ENCODE measurements at regions not wholly inside any gene's neighbourhood (a gene's known extent, or its start where the extent isn't known, plus 50 kb on each side); places are given as distances from the start of the nearest gene placed in this dataset.

DNA sequence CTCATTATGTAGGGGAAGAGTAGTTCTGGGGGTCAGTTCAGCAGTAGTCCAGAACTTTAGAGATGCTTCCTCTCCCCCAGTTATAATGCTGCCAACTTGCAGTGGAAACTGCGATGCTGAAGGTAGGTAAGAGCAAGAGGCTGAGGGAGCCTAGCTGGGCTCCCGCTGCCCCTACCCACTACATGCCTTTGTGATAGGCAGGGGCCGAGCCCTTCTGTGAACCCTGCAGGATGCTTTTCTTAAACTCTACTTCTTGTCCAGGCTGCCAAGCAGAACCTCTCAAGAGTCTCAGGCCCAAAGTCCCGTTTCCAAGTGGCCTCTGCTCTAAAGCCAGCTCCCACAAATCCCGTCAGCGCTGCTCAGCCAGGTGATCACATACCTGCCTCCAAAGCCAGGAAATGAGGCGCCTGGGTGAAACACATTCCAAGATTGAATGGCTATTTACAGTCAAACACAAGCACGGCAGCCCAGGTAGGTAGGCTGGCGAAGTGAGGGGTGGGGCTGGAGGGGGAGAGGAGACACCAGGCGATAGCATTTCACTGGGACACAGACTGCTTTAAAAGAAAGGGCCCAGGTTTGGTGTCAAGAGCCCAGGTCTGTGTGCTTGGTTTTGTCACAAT is 150.7 kb downstream of the CD24 start:
- Histone ChIP-seq H3K23ac (ENCODE audit: low read length) (peak overlapping the region; percentile 11), H2BK5ac (ENCODE audit: low read length) (no peak overlapping the region), H3K18ac (ENCODE audit: low read length) (no peak overlapping the region), H3K27me3 (ENCODE audit: insufficient read depth, low read length, poor library complexity) (no peaks in the 10 kb centered on the region), H3K9ac (ENCODE audit: low read length) (no peak overlapping the region), H2AK5ac (ENCODE audit: low read length) (no peak overlapping the region), H4K5ac (ENCODE audit: low read length) (no peak overlapping the region), H3K4me1 (ENCODE audit: control insufficient read depth, low read depth, low read length) (peaks cover 5% of the 10 kb centered on the region), H3K56ac (ENCODE audit: low read length) (peak overlapping the region; percentile 52), H2BK120ac (ENCODE audit: low read depth, low read length) (no peak overlapping the region), H3K4ac (ENCODE audit: low read depth, low read length) (no peak overlapping the region), H4K8ac (ENCODE audit: low read depth, low read length) (no peak overlapping the region), H3K27ac (ENCODE audit: low read depth, low read length) (no peak overlapping the region), H3K36me3 (ENCODE audit: control insufficient read depth, insufficient read depth, low read length) (no peaks in the 10 kb centered on the region), H3K4me3 (ENCODE audit: low read length) (no peak overlapping the region), H2BK15ac (replicated peaks; ENCODE audit: low read depth) (no peak overlapping the region), H3K79me1 (ENCODE audit: low read length) (no peaks in the 10 kb centered on the region), H3K4me2 (ENCODE audit: low read length) (no peak overlapping the region), H3K79me2 (ENCODE audit: control insufficient read depth, insufficient read depth, low read length) (no peaks in the 10 kb centered on the region)
- peak; percentile 83 for DNase-seq
- no CpG with 5 or more reads among the region's 10 CpGs for WGBS (ENCODE audit: extremely low coverage, insufficient coverage, low lambda C conversion rate)

DNA sequence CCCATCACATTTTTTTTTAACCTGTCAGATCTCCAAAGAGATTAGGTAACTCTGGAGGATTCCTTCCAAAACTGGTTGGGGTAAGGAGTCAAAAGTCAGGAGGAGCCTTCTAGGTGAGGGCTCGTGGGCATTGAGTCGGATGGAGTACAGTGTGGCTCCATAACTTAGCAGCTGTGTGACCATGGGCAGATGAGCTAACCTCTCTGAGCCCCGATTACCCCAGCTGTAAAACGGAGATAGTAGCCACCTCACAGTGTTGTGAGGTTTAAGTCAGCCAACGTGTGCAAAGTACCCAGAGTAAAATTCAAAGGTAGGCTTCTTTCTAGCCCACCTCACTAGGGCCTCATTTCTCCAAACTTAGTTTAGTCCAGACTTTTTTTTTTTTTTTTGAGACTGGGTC is 151.5 kb downstream of the CD24 start:
- Histone ChIP-seq H3K79me1 (ENCODE audit: low read length) (no peaks in the 10 kb centered on the region), H3K27me3 (ENCODE audit: insufficient read depth, low read length, poor library complexity) (no peaks in the 10 kb centered on the region), H3K36me3 (ENCODE audit: control insufficient read depth, insufficient read depth, low read length) (no peaks in the 10 kb centered on the region), H3K79me2 (ENCODE audit: control insufficient read depth, insufficient read depth, low read length) (no peaks in the 10 kb centered on the region), H2BK5ac (ENCODE audit: low read length) (no peak overlapping the region), H2BK120ac (ENCODE audit: low read depth, low read length) (no peak overlapping the region), H2BK15ac (replicated peaks; ENCODE audit: low read depth) (no peak overlapping the region), H3K9ac (ENCODE audit: low read length) (no peak overlapping the region), H3K23ac (ENCODE audit: low read length) (no peak overlapping the region), H3K4me2 (ENCODE audit: low read length) (no peak overlapping the region), H3K27ac (ENCODE audit: low read depth, low read length) (no peak overlapping the region), H4K5ac (ENCODE audit: low read length) (no peak overlapping the region), H3K18ac (ENCODE audit: low read length) (no peak overlapping the region), H4K8ac (ENCODE audit: low read depth, low read length) (no peak overlapping the region), H3K56ac (ENCODE audit: low read length) (no peak overlapping the region), H3K4me3 (ENCODE audit: low read length) (no peak overlapping the region), H2AK5ac (ENCODE audit: low read length) (no peak overlapping the region), H3K4me1 (ENCODE audit: control insufficient read depth, low read depth, low read length) (peaks cover 5% of the 10 kb centered on the region), H3K4ac (ENCODE audit: low read depth, low read length) (no peak overlapping the region)
- DNase-seq: no peak
- WGBS (ENCODE audit: extremely low coverage, insufficient coverage, low lambda C conversion rate): no CpG with 5 or more reads among the region's 5 CpGs

DNA sequence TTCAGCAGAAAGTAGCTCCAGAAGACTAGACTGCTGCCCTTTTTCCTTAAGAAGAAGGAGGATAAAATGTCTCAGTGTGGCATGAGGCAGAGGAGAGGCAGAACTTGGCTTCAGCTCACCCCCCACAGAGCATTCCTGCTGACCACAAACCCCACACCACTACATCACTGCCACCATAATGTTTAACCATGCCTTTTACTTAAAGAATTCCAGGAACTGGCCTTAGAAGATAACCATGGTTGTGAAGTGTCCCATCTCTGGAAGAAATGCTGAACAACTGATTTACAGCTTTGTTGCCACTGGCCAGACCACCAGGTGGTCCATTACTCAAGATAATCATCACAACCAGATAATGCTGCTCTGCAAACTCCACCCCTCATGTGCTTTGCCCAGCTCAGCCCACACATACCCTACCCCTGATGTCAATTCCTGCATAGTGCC is 154.1 kb downstream of the CD24 start:
- Histone ChIP-seq H3K18ac (ENCODE audit: low read length) (peak overlapping the region; percentile 76), H3K4ac (ENCODE audit: low read depth, low read length) (no peak overlapping the region)
- DNase-seq: peak; percentile 83

DNA sequence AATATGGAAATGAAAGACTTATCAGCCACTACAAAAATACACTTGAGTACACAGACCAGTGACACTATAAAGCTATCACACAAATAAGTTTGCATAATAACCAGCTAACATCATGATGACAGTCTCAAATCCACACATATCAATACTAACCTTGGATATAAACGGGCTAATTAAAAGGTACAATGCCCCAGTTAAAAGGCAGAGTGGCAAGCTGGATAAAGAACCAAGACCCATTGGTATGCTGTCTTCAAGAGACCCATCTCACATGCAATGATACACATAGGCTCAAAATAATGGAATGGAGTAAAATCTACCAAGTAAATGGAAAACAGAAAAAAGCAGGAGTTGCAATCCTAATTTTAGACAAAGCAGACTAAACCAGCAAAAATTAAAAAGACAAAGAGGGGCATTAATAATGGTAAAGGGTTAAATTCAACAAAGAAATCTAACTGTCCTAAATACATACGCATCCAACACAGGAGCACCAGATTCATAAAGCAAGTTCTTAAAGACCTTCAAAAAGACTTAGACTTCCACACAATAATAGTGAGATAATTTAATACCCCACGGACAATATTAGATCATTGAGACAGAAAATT is 163.3 kb downstream of the CD24 start:
- Histone ChIP-seq H3K9ac (ENCODE audit: low read length) (no peak overlapping the region), H3K56ac (ENCODE audit: low read length) (no peak overlapping the region), H3K4ac (ENCODE audit: low read depth, low read length) (no peak overlapping the region), H3K79me1 (ENCODE audit: low read length) (no peaks in the 10 kb centered on the region), H3K36me3 (ENCODE audit: control insufficient read depth, insufficient read depth, low read length) (no peaks in the 10 kb centered on the region), H3K4me2 (ENCODE audit: low read length) (no peak overlapping the region), H3K79me2 (ENCODE audit: control insufficient read depth, insufficient read depth, low read length) (no peaks in the 10 kb centered on the region), H2BK15ac (replicated peaks; ENCODE audit: low read depth) (no peak overlapping the region), H4K8ac (ENCODE audit: low read depth, low read length) (no peak overlapping the region), H3K4me3 (ENCODE audit: low read length) (no peak overlapping the region), H3K18ac (ENCODE audit: low read length) (no peak overlapping the region), H4K5ac (ENCODE audit: low read length) (no peak overlapping the region), H3K23ac (ENCODE audit: low read length) (no peak overlapping the region), H3K27ac (ENCODE audit: low read depth, low read length) (no peak overlapping the region), H3K4me1 (ENCODE audit: control insufficient read depth, low read depth, low read length) (no peaks in the 10 kb centered on the region), H3K27me3 (ENCODE audit: insufficient read depth, low read length, poor library complexity) (no peaks in the 10 kb centered on the region), H2BK5ac (ENCODE audit: low read length) (no peak overlapping the region), H2BK120ac (ENCODE audit: low read depth, low read length) (no peak overlapping the region), H2AK5ac (ENCODE audit: low read length) (no peak overlapping the region)
- DNase-seq: no peak
- WGBS (ENCODE audit: extremely low coverage, insufficient coverage, low lambda C conversion rate): no CpG with 5 or more reads among the region's 3 CpGs

More for the DNA sequence above, 154.1 kb downstream of the CD24 start:
- H3K79me2 ChIP-seq (ENCODE audit: control insufficient read depth, insufficient read depth, low read length): no peaks in the 10 kb centered on the region
- no peaks in the 10 kb centered on the region for H3K79me1 ChIP-seq (ENCODE audit: low read length)
- no peak overlapping the region for H2AK5ac ChIP-seq (ENCODE audit: low read length)
- H3K36me3 ChIP-seq (ENCODE audit: control insufficient read depth, insufficient read depth, low read length): no peaks in the 10 kb centered on the region
- H2BK15ac ChIP-seq (replicated peaks; ENCODE audit: low read depth): no peak overlapping the region
- no peaks in the 10 kb centered on the region for H3K27me3 ChIP-seq (ENCODE audit: insufficient read depth, low read length, poor library complexity)
- H3K4me1 ChIP-seq (ENCODE audit: control insufficient read depth, low read depth, low read length): peaks cover 5% of the 10 kb centered on the region
- no peak overlapping the region for H3K4me3 ChIP-seq (ENCODE audit: low read length)
- no peak overlapping the region for H4K8ac ChIP-seq (ENCODE audit: low read depth, low read length)
- H3K56ac ChIP-seq (ENCODE audit: low read length): no peak overlapping the region
- no peak overlapping the region for H3K27ac ChIP-seq (ENCODE audit: low read depth, low read length)
- no peak overlapping the region for H2BK5ac ChIP-seq (ENCODE audit: low read length)
- no peak overlapping the region for H3K23ac ChIP-seq (ENCODE audit: low read length)
- H3K4me2 ChIP-seq (ENCODE audit: low read length): no peak overlapping the region
- no peak overlapping the region for H4K5ac ChIP-seq (ENCODE audit: low read length)
- no peak overlapping the region for H2BK120ac ChIP-seq (ENCODE audit: low read depth, low read length)
- H3K9ac ChIP-seq (ENCODE audit: low read length): no peak overlapping the region

DNA sequence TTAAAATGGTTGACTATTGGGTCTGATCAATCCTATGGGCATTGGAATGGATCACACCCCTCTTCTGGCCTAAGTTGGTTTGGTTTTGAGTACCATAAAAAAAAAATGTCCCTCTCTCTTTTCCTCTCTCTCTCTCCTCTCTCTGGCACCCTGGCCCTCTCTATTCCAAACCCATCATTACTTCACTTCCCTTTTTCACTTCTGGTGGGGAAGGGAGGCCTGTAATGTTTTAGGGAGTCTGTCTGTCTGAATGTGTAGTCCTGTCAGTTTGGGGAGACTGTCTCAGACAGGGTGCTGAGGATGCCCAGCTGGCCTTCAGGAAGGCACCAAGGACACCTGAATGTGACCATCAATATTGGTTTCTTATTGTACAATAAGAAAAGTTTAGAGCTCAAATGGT is 165.8 kb downstream of the CD24 start:
- Histone ChIP-seq H2AK5ac (ENCODE audit: low read length) (no peak overlapping the region), H2BK15ac (replicated peaks; ENCODE audit: low read depth) (no peak overlapping the region), H3K23ac (ENCODE audit: low read length) (no peak overlapping the region), H3K4ac (ENCODE audit: low read depth, low read length) (no peak overlapping the region), H4K5ac (ENCODE audit: low read length) (no peak overlapping the region), H3K4me2 (ENCODE audit: low read length) (no peak overlapping the region), H3K36me3 (ENCODE audit: control insufficient read depth, insufficient read depth, low read length) (no peaks in the 10 kb centered on the region), H3K9ac (ENCODE audit: low read length) (no peak overlapping the region), H3K4me1 (ENCODE audit: control insufficient read depth, low read depth, low read length) (peaks cover 2% of the 10 kb centered on the region), H3K27ac (ENCODE audit: low read depth, low read length) (no peak overlapping the region), H3K79me1 (ENCODE audit: low read length) (no peaks in the 10 kb centered on the region), H4K8ac (ENCODE audit: low read depth, low read length) (no peak overlapping the region), H2BK5ac (ENCODE audit: low read length) (no peak overlapping the region), H3K79me2 (ENCODE audit: control insufficient read depth, insufficient read depth, low read length) (no peaks in the 10 kb centered on the region), H3K18ac (ENCODE audit: low read length) (no peak overlapping the region), H2BK120ac (ENCODE audit: low read depth, low read length) (no peak overlapping the region), H3K56ac (ENCODE audit: low read length) (no peak overlapping the region), H3K27me3 (ENCODE audit: insufficient read depth, low read length, poor library complexity) (no peaks in the 10 kb centered on the region), H3K4me3 (ENCODE audit: low read length) (no peak overlapping the region)
- DNase-seq: no peak

Measured in mesendoderm (in vitro differentiated cells).